NCI-H1105 (cell line): ENCODE measurements at regions not wholly inside any gene's neighbourhood (a gene's known extent, or its start where the extent isn't known, plus 50 kb on each side); places are given as distances from the start of the nearest gene placed in this dataset.
"Not testable (repeated sequence)": the region's sequence is repeated elsewhere in the genome, so short reads cannot be mapped to it uniquely, and the experiment has no call there.

Experiments
- DNase-seq: peaks from one replicate; lab custom pipeline; 2025; lab: John Stamatoyannopoulos, UW

DNA sequence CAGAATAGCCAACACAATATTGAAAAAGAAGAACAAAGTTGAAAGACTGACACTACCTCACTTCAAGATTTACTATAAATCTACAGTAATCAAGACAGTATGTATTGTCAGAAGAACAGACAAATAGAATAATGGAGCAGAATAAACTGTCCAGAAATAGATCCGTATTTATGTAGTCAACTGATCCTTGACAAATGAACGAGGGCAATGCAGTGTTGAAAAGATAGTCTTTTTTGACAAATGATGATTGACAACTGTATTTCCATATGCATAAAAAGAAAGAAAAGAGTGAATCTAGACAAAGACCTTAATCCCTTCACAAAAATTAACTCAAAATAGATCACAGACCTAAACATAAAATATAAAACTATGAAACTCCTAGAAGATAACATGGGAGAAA lies 767.1 kb downstream of the KCNA4 start:
- no peak for DNase-seq

- no peak for DNase-seq
Observed at GRCh38 chr11:29244355-29244754, 772.5 kb downstream of the KCNA4 start.

GRCh38 chr11:29243616-29244015 lies 773.2 kb downstream of the KCNA4 start:
- no peak for DNase-seq

- DNase-seq: no peak
Observed at GRCh38 chr11:29231991-29232390, 784.8 kb downstream of the KCNA4 start.

- no peak for DNase-seq
Observed at GRCh38 chr11:29231586-29231985, 785.2 kb downstream of the KCNA4 start.

DNA sequence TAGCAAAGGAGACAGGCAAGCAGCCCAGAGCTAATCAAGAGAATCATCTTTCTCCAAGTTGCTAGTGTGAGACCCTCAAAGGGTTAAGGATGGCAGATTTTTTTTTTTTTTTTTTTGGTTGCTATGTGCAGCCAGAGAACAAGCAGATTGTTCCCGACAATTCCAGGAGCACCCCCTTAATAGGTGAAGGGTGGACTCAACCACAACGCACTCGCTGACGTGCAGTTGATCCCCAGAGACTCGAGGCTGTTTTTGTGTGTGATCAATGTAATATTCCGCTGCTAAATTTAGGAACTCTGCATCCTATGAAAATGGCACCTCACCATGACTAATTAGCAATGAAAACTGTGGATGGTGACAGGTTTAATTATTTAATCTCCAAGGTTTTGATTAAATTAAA lies 789.0 kb downstream of the KCNA4 start:
- no peak for DNase-seq

DNA sequence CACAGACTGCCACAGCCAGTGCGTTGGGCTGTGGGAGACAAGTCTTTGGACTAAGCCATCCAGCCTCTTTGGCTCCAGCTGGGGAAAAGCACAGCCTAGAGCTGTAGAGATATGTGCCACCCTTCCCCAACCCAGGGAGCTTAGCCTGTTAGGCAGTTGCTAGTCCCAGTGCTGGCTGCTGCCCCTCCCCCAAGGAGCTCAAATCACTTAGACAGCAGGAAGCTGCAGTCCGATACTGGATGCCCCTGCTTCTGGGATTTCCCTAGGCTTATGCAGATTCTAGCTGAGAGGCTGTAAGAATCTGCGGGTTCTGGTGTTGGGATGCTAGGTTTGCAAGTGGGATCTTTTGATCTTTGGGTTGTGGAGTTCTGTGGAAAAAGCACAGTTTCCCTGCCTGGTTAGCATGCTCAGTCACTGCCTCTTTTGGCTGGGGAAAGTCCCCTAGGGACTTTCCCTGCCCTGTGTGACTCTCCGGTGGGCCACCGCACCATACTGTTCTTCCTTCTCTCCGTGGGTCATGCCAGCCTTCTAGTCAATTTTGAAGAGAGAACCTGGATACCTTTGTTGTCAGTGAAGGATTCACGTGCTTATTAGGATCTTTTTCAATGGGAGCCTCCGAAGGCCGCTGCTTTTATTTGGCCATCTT lies 792.0 kb downstream of the KCNA4 start:
- no peak for DNase-seq

- DNase-seq: not testable (repeated sequence)
Observed at GRCh38 chr11:29219531-29219930, 797.3 kb downstream of the KCNA4 start.

GRCh38 chr11:29217901-29218300 lies 798.9 kb downstream of the KCNA4 start:
- no peak for DNase-seq

- no peak for DNase-seq
Observed at GRCh38 chr11:29214833-29215232, 802.0 kb downstream of the KCNA4 start.

GRCh38 chr11:29211202-29211601 lies 805.6 kb downstream of the KCNA4 start:
- DNase-seq: no peak

- DNase-seq: no peak
Observed at GRCh38 chr11:29210426-29210825, 806.4 kb downstream of the KCNA4 start.

DNA sequence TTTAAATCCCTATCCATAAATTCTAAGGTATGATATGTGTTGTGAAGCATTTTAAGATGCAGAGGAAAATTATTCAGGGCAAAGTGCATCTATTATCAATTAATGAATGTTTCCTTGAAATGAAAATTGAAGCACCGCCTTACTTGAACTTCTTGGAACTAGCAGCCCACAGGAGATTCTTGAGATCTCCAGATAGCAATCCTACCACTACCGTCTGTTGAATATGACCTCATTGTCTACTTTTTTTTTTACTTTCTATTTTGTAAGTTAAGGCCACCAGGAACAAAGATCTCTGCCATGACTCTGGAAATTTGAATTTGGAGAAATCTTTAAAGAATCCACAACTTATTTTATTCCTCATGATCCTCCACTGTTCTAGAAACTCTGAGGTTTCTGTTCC lies 808.7 kb downstream of the KCNA4 start:
- no peak for DNase-seq

DNA sequence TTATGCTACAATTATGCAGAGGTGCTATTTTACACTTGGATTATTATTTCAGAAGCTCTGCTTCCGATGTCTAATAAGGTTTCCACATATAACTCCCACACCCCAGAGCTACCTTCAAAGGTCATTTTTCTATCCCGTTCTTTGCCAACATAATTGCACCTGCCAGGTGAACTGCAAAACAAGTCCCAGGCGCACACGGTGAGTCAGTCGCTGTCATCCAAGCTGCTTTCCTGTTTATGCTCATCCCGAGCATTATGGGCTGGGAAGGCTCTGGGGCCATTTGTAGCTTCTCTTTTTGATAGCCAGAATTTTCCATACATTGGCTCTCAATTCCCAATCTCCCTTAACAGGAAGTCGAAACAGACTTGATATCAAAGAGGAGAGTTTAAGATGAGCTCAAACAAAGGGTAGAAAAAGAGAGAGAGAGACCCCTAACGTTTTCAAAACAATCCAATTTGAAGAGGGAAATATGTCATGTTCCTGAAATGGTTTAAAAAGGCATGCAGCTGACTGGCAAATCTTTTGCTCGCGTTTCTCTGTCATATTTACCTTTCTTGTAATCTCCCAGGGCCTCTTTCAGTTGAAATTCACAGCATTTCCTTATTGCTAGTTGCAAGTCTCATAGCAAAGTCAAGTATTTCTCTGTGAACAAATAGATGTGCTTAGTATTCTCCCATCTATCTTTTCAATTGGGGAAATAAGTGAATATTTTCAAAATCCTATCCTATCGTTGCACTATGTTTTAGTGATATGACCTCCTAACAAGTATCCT lies 815.9 kb downstream of the KCNA4 start:
- no peak for DNase-seq

GRCh38 chr11:29190313-29190712 lies 826.5 kb downstream of the KCNA4 start:
- no peak for DNase-seq

DNA sequence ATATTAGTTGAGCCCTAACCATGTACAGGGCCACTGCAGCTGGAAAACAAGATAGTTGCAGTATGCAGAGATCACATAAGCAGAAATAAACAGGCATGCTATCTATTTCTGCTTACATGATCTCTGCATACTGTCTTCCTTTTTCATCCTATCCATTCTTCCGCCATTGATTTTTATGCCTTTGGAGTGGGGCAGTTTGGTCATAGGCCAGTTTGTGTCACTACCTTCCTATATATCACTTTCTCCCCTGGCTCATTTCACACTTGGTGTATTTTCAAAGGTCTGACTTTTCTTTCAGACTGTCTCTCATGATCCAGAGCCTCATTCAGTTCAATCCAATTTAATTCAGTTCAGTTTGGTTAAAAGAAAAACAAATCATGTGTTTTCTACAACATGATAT lies 829.6 kb downstream of the KCNA4 start:
- no peak for DNase-seq

DNA sequence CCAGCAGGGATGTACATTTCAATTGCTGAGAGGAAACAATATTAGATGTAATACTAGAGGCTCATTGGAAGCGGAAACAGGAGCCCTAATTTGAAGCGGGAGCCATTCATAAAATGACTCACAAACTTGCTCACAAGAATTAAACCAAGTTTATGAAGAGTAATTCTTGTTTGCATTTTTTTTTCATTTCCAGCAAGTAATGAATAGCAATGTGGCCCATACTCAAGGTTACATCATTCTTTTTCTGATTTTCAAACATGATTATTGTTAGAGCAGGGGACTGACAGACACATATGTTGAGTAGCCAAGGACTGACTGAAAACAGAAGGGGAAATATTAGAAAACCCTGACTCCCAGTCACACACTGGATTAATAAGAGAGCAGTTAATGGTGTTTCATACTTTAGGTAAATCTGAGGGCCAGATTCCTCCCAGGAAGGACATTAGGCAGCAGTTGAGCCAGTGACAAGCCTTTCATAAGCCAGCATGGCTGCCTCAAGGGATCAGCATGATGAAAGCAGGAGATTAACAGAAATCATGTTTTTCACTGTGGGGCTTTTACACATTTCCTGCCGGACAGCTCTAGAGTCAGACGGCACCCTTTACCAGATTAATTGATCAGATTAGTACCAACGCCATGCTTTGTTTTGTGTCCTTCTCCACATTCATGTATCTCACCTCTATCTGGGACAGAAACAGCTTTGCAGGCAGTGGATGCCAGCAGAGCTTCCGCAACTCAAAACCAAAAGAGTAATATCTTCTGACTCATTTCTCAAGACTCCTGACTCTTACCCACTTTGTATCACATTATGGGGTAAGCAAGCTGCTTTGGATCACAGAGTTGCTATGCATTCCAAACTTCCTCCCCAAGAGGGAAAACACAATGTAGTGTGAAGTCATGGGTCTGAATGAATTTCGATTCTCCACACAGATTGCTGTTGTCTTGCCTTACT lies 831.6 kb downstream of the KCNA4 start:
- no peak for DNase-seq

- DNase-seq: no peak
Observed at GRCh38 chr11:29183301-29183700, 833.5 kb downstream of the KCNA4 start.

- DNase-seq: no peak
Observed at GRCh38 chr11:29173660-29174062, 843.2 kb downstream of the KCNA4 start.

GRCh38 chr11:29171360-29171950 lies 845.4 kb downstream of the KCNA4 start:
- no peak for DNase-seq

- DNase-seq: no peak
Observed at GRCh38 chr11:29166306-29166705, 850.5 kb downstream of the KCNA4 start.

DNA sequence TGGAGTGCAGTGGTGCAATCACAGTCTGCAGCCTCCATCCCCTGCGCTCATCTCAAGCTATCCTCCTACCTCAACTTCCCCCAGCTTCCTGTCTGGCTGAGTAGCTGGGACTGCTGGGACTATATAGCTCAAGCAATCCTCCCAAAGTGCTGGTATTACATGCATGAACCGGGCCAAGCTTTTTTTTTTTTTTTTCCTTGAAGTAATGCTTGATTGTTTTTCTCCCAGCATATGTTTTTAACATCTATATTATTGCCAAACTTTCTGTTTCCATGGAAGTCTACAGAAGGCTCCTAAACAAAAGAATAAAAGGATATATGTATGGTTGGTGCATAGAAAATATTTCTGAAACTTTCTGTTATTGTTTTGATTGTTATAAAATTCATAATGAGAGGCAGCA lies 853.6 kb downstream of the KCNA4 start:
- DNase-seq: no peak
